BLaER1 (cell line): ENCODE measurements at regions not wholly inside any gene's neighbourhood (a gene's known extent, or its start where the extent isn't known, plus 50 kb on each side); places are given as distances from the start of the nearest gene placed in this dataset.
"Not testable (repeated sequence)": the region's sequence is repeated elsewhere in the genome, so short reads cannot be mapped to it uniquely, and the experiment has no call there.

ENCODE experiments used
- H3K27ac ChIP-seq: shearing (Covaris generic); formaldehyde crosslinking; 2 replicates; pipeline ENCODE4 v1.8.1; 2022
- H3K27me3 ChIP-seq: shearing (Covaris generic); formaldehyde crosslinking; 2 replicates; pipeline ENCODE4 v1.8.1; 2022
- H3K36me3 ChIP-seq: shearing (Covaris generic); formaldehyde crosslinking; 2 replicates; pipeline ENCODE4 v1.8.1; 2022
- H3K4me1 ChIP-seq: shearing (Covaris generic); formaldehyde crosslinking; 2 replicates; pipeline ENCODE4 v1.8.1; 2022
- H3K4me2 ChIP-seq: shearing (Covaris generic); formaldehyde crosslinking; 2 replicates; pipeline ENCODE4 v1.8.1; 2022
- H3K4me3 ChIP-seq: shearing (Covaris generic); formaldehyde crosslinking; 2 replicates; pipeline ENCODE4 v1.8.1; 2022
- H3K9ac ChIP-seq: shearing (Covaris generic); formaldehyde crosslinking; 2 replicates; pipeline ENCODE4 v1.8.1; 2022
- H3K9me3 ChIP-seq: shearing (Covaris generic); formaldehyde crosslinking; 2 replicates; pipeline ENCODE4 v1.8.1; 2022
- H4K20me1 ChIP-seq: shearing (Covaris generic); formaldehyde crosslinking; 2 replicates; pipeline ENCODE4 v1.8.1; 2022
- Cebpa-rat ChIP-seq: shearing (Covaris generic); IDR thresholded peaks from 2 replicates; pipeline ENCODE4 v1.8.1; 2022

- Histone ChIP-seq H3K27me3 (no peaks in the 10 kb centered on the region; the same call in 1 of the 2 replicates), H3K9me3 (no peaks in the 10 kb centered on the region), H3K36me3 (no peaks in the 10 kb centered on the region), H3K4me2 (no peak overlapping the region), H4K20me1 (no peaks in the 10 kb centered on the region), H3K9ac (no peak overlapping the region), H3K4me1 (no peaks in the 10 kb centered on the region), H3K27ac (no peak overlapping the region), H3K4me3 (no peak overlapping the region)
- TF ChIP-seq Cebpa-rat: no peak
Measured at GRCh38 chr16:5214466-5214865, 116.9 kb upstream of the EEF2KMT start.

DNA sequence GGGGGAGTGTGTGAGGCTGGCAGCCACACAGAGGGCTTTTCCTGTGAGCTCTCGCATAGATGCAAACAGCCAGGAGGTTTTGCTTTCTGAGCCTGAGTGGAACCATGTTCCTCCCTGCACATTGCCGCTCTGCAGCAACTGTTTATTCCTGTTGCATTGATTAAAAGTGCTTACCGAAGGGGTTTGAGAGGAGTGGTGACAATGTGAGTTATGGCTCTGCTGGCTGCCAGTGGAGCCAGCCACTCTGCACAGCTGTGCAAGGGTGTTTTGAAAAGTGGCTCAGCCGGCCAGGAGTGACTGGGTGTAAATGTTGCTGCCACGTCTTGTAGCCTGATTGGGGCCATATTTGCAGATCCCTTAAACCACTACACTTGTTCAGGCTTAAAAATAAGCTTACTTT lies 114.9 kb upstream of the EEF2KMT start:
- H3K4me2 ChIP-seq, H3K27me3 ChIP-seq, H4K20me1 ChIP-seq, H3K36me3 ChIP-seq, H3K9ac ChIP-seq, H3K27ac ChIP-seq, H3K4me1 ChIP-seq, H3K4me3 ChIP-seq, H3K9me3 ChIP-seq: not testable (repeated sequence)

GRCh38 chr16:5207862-5208498 lies 110.4 kb upstream of the EEF2KMT start:
- not testable (repeated sequence) for H3K4me1 ChIP-seq, H3K4me3 ChIP-seq, H3K4me2 ChIP-seq, H3K27me3 ChIP-seq, H3K27ac ChIP-seq, H3K9ac ChIP-seq, H3K36me3 ChIP-seq, H3K9me3 ChIP-seq, H4K20me1 ChIP-seq

- no peak overlapping the region for H3K27ac ChIP-seq
- H3K4me3 ChIP-seq: no peak overlapping the region
- no peaks in the 10 kb centered on the region for H3K36me3 ChIP-seq
- H3K9me3 ChIP-seq: no peaks in the 10 kb centered on the region
- no peak overlapping the region for H3K4me2 ChIP-seq
- no peak overlapping the region for H3K9ac ChIP-seq
- H3K4me1 ChIP-seq: no peaks in the 10 kb centered on the region
- TF ChIP-seq Cebpa-rat: no peak
- no peaks in the 10 kb centered on the region for H3K27me3 ChIP-seq
- no peaks in the 10 kb centered on the region for H4K20me1 ChIP-seq
Measured at GRCh38 chr16:5207001-5207523, 109.5 kb upstream of the EEF2KMT start.

DNA sequence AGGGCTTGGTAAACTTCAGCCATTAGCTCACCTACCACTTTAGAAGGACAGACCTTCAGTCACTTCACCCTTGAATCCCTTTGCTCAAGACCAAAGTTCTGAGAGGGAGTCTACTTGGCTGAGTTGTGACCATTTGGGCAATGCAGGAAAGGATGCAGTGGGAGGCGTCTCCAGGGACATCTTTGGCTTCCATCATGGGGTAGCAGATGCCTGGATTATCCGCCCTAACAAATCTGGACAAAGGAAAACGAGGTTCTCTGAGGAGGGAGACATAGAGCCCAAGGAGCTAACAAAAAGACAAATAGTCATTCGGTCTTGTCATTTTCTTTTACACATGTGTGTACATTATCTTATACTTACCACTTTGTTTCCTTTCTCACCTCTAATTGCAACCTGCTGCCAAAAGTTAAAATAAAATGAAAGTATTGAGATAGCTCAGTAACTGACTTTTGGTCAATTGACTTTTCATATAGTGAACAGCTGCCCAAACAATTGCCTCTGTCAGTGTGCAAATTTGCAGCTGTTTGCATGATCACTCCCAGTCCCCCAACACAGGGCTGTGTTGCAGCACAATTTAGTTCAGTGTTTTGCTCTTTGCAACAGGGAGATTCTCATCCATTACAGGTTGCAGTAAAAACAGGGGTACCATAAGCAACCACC lies 108.9 kb upstream of the EEF2KMT start:
- Histone ChIP-seq H3K4me3 (no peak overlapping the region), H3K4me2 (no peak overlapping the region), H3K4me1 (no peaks in the 10 kb centered on the region), H3K9me3 (no peaks in the 10 kb centered on the region), H3K27ac (no peak overlapping the region), H3K36me3 (no peaks in the 10 kb centered on the region), H3K9ac (no peak overlapping the region), H3K27me3 (no peaks in the 10 kb centered on the region), H4K20me1 (no peaks in the 10 kb centered on the region)
- no peak for TF ChIP-seq Cebpa-rat

DNA sequence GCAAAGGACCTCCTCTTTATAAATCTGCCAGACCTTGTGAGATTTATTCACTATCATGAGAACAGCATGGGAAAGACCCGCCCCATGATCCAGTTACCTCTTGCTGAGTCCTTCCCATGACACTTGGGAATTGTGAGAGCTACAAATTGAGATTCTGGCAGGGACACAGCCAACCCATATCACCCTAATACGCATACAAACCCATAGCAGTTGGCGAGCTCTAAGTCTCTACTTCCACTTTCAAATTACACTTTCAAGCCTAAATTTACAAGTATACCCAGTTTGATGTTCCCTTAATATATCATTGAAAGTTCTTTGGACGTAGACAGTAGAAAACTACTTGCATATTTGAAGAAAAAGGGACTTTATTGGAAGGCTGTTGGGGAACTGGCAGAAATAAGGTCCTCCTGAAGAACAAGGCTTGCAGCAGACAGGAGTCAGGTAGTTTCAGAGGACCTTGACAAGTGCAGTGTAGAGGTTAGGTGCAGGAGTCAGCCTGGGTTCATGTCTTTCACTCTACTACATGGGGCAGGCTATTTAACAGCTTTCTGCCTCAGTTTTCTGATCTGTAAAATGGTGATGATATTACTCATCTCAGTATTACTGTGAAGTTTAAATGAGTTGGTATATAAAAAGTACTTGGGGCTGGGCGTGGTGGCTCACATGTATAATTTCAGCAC lies 107.9 kb upstream of the EEF2KMT start:
- no peaks in the 10 kb centered on the region for H3K9me3 ChIP-seq
- H3K36me3 ChIP-seq: no peaks in the 10 kb centered on the region
- no peaks in the 10 kb centered on the region for H4K20me1 ChIP-seq
- no peak overlapping the region for H3K27ac ChIP-seq
- no peaks in the 10 kb centered on the region for H3K4me1 ChIP-seq
- no peaks in the 10 kb centered on the region for H3K27me3 ChIP-seq
- TF ChIP-seq Cebpa-rat: no peak
- no peak overlapping the region for H3K4me2 ChIP-seq
- H3K4me3 ChIP-seq: no peak overlapping the region
- H3K9ac ChIP-seq: no peak overlapping the region

- not testable (repeated sequence) for H3K27ac ChIP-seq, H3K27me3 ChIP-seq, H3K9ac ChIP-seq, H4K20me1 ChIP-seq, H3K4me3 ChIP-seq, H3K4me2 ChIP-seq, H3K36me3 ChIP-seq, H3K9me3 ChIP-seq, H3K4me1 ChIP-seq
Measured at GRCh38 chr16:5203675-5204074, 106.1 kb upstream of the EEF2KMT start.

GRCh38 chr16:5200123-5200522 lies 102.5 kb upstream of the EEF2KMT start:
- H3K36me3 ChIP-seq: no peaks in the 10 kb centered on the region
- no peaks in the 10 kb centered on the region for H4K20me1 ChIP-seq
- TF ChIP-seq Cebpa-rat: no peak
- H3K9me3 ChIP-seq: no peaks in the 10 kb centered on the region
- no peaks in the 10 kb centered on the region for H3K27me3 ChIP-seq
- H3K27ac ChIP-seq: no peak overlapping the region
- no peak overlapping the region for H3K4me2 ChIP-seq
- H3K4me1 ChIP-seq: no peaks in the 10 kb centered on the region
- H3K4me3 ChIP-seq: no peak overlapping the region
- H3K9ac ChIP-seq: no peak overlapping the region

DNA sequence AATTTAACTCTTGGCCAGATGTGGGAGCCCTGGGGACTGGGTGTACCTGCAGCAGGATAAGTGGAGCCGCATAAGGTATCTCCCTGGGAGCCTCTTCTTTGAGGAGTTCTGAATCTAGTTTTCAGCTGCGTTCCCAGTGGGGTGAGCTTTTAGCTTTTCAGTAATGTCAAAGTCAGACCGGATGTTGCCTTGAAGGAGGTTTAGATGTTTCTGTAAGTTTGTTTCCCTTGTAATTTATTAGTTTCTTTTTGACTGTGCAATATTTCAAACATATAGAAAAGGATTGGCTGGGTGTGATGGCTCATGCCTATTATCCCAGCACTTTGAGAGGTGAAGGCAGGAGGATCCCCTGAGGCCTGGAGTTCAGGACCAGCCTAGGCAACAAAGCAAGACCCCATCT lies 98.6 kb upstream of the EEF2KMT start:
- H3K36me3 ChIP-seq: no peaks in the 10 kb centered on the region
- no peaks in the 10 kb centered on the region for H3K4me1 ChIP-seq
- no peaks in the 10 kb centered on the region for H3K27me3 ChIP-seq
- H3K4me3 ChIP-seq: no peak overlapping the region
- no peak overlapping the region for H3K27ac ChIP-seq
- no peak for TF ChIP-seq Cebpa-rat
- no peaks in the 10 kb centered on the region for H3K9me3 ChIP-seq
- H3K9ac ChIP-seq: no peak overlapping the region
- no peaks in the 10 kb centered on the region for H4K20me1 ChIP-seq
- no peak overlapping the region for H3K4me2 ChIP-seq

DNA sequence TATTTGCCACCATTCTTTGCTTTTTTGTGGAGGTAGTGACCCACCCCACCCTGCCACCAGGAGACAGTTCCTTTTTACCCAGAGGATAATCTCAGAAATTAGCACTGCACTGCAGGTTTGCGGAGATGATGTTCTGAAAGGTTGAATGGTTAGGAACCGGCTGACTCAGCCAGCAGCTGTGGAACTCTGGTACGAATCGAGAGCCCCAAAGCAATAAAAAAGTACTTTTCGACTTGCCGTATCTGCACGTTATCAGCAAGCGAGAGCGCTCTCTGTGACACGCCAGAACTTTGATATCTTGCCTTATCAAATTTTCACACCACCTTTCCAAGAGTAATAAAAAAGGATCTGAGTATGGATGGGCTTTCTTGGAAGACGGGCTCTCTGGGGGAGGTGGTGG lies 96.3 kb upstream of the EEF2KMT start:
- Histone ChIP-seq H3K4me1 (no peaks in the 10 kb centered on the region), H3K27me3 (no peaks in the 10 kb centered on the region), H3K4me2 (no peak overlapping the region), H4K20me1 (no peaks in the 10 kb centered on the region), H3K4me3 (no peak overlapping the region), H3K27ac (no peak overlapping the region), H3K36me3 (no peaks in the 10 kb centered on the region), H3K9ac (no peak overlapping the region), H3K9me3 (no peaks in the 10 kb centered on the region)
- no peak for TF ChIP-seq Cebpa-rat
